Activated naive CD8-positive, alpha-beta T cell treated with anti-CD3 and anti-CD28 coated beads, Interleukin-2, amount 50 U/mL, for 24 hours (primary cell): ENCODE measurements at regions not wholly inside any gene's neighbourhood (a gene's known extent, or its start where the extent isn't known, plus 50 kb on each side); places are given as distances from the start of the nearest gene placed in this dataset.
"Not testable (repeated sequence)": the region's sequence is repeated elsewhere in the genome, so short reads cannot be mapped to it uniquely, and the experiment has no call there.

Source experiments
- ATAC-seq: fragments of 150-1000 bp; cut with Tn5 transposase; one replicate; pipeline ENCODE4 v1.10.0; 2021
- DNase-seq: peaks from one replicate; pipeline ENCODE4 v3.0.0; 2021
- H3K27ac Mint-ChIP-seq: one replicate; pipeline ENCODE4 v1.8.0; 2021; ENCODE audit warnings: mild to moderate bottlenecking, mixed read lengths
- H3K27me3 Mint-ChIP-seq: one replicate; pipeline ENCODE4 v1.8.0; 2021; ENCODE audit warnings: mixed read lengths
- H3K36me3 Mint-ChIP-seq: one replicate; pipeline ENCODE4 v1.8.0; 2021; ENCODE audit warnings: low read depth, mixed read lengths
- H3K4me1 Mint-ChIP-seq: one replicate; pipeline ENCODE4 v1.8.0; 2021; ENCODE audit warnings: mixed read lengths
- H3K4me3 Mint-ChIP-seq: one replicate; pipeline ENCODE4 v1.8.0; 2021; ENCODE audit warnings: mild to moderate bottlenecking, moderate library complexity, mixed read lengths
- H3K9me3 Mint-ChIP-seq: one replicate; pipeline ENCODE4 v1.8.0; 2021; ENCODE audit warnings: mixed read lengths

DNA sequence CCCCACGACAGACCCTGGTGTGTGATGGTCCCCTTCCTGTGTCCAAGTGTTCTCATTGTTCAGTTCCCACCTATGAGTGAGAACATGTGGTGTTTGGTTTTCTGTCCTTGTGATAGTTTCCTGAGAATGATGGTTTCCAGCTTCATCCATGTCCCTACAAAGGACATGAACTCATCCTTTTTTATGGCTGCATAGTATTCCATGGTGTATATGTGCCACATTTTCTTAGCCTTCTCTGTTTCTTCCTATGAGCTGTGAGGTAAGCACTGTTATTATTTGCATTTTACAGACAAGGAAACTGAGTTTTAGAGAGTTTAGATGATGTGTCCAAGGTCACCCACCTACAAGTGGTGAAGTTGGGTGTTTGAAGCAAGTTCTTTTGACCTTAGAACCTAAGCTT, 51.1 kb upstream of the BNC1 start:
- DNase-seq, H3K4me1 Mint-ChIP-seq, H3K27me3 Mint-ChIP-seq, H3K27ac Mint-ChIP-seq, ATAC-seq, H3K4me3 Mint-ChIP-seq, H3K36me3 Mint-ChIP-seq, H3K9me3 Mint-ChIP-seq: not testable (repeated sequence)

DNA sequence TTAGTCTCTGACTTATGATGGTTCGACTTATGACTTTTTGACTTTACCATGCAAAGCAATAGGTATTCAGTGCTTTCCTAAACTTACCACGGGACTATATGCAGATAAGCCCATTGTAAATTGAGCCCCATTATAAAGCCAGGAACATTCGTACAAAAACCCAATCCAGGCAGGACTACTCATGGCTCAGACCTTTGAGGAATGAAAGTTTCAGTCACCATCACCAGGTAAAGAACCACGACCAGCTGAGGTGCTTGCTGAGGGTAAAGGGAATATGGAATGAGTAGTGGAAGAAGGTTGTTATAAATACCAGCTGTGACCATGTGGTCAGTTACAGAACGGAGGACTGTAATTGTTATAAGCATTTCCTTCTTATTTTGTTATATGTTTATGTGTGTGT, 54.9 kb upstream of the BNC1 start:
- H3K36me3 Mint-ChIP-seq: no peaks in the 10 kb centered on the region
- no peak overlapping the region for H3K27ac Mint-ChIP-seq
- H3K27me3 Mint-ChIP-seq: peaks cover 9% of the 10 kb centered on the region
- H3K4me3 Mint-ChIP-seq: no peak overlapping the region
- no peak for ATAC-seq
- no peak for DNase-seq
- peaks cover 4% of the 10 kb centered on the region for H3K9me3 Mint-ChIP-seq
- no peaks in the 10 kb centered on the region for H3K4me1 Mint-ChIP-seq

DNA sequence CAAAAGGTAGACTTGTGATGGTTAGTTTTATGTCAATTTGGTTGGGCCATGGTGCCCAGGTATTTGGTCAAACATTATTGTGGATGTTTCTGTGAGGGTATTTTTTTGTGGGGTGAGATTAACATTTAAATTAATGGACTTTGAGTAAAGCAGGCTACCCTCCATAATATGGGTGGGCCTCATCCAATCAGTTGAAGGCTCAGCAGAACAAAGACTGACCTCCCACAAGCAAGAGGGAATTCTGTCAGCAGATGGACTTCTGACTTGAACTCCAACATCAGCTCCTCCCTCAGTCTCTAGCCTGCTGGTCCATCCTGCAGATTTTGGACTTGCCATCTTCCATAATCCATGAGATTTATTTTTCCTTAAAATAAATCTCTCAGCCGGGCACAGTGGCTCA, 55.6 kb upstream of the BNC1 start:
- no peaks in the 10 kb centered on the region for H3K4me1 Mint-ChIP-seq
- H3K27ac Mint-ChIP-seq: no peak overlapping the region
- no peak overlapping the region for H3K4me3 Mint-ChIP-seq

GRCh38 chr15:83346342-83346741, 61.9 kb upstream of the BNC1 start:
- Mint-ChIP-seq H3K9me3 (no peaks in the 10 kb centered on the region), H3K4me1 (no peaks in the 10 kb centered on the region), H3K27me3 (peaks cover 19% of the 10 kb centered on the region), H3K36me3 (no peaks in the 10 kb centered on the region), H3K4me3 (no peak overlapping the region), H3K27ac (no peak overlapping the region)
- ATAC-seq: no peak
- no peak for DNase-seq

More for the DNA sequence above, 55.6 kb upstream of the BNC1 start:
- Mint-ChIP-seq H3K27me3 (peaks cover 7% of the 10 kb centered on the region), H3K36me3 (no peaks in the 10 kb centered on the region), H3K9me3 (peaks cover 4% of the 10 kb centered on the region)
- ATAC-seq: no peak
- no peak for DNase-seq

GRCh38 chr15:83352119-83352518, 67.7 kb upstream of the BNC1 start:
- Mint-ChIP-seq H3K4me1 (no peaks in the 10 kb centered on the region), H3K36me3 (no peaks in the 10 kb centered on the region), H3K9me3 (no peaks in the 10 kb centered on the region), H3K4me3 (no peak overlapping the region), H3K27me3 (peaks cover 14% of the 10 kb centered on the region), H3K27ac (no peak overlapping the region)
- DNase-seq: no peak
- no peak for ATAC-seq

DNA sequence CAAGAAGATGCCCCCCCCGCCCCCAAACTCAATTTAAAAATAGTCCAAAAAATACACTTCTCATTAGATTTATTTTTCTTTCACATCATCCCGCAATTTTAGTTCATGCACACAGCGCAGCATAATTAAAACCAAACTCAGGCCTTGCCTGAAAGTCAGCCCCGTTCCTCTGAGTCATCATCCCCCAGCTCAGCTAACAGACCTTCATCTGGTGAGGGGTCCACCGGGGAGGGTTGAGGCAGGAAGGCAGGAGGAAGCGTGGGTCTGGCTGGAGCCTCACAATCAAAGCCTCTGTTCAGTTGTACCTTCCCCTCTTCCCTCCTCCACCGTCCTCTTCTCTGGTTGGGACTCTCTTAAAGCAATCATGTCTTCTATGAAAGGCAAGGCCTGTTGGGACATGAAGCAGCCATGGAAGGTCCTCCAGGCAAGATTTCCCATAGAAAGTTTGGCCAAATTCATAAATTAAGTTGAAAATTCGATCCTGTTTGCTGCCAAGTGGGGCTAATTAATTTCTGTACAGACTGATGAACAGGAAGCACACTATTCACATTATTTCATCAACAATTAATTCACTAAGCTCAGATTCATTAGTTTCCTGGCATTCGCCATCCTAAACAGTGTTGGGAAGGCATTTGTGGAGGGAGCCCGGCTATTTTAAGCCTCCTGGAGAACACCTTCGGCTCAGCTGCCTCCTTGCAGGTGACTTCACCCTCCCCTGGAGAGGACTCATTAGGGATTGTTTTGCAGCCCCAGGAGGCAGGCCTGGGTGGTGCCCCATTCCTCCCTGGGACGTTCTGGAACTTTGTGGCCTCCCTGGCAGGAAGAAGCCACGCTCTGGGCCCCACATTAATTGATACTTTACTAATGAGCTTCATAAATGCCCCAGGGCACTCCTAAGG, 72.3 kb upstream of the BNC1 start:
- peaks cover 7% of the 10 kb centered on the region for H3K27me3 Mint-ChIP-seq
- H3K36me3 Mint-ChIP-seq: no peaks in the 10 kb centered on the region
- H3K9me3 Mint-ChIP-seq: no peaks in the 10 kb centered on the region
- no peaks in the 10 kb centered on the region for H3K4me1 Mint-ChIP-seq
- no peak overlapping the region for H3K27ac Mint-ChIP-seq
- DNase-seq: no peak
- H3K4me3 Mint-ChIP-seq: no peak overlapping the region
- ATAC-seq: no peak

GRCh38 chr15:83358972-83359564, 74.6 kb upstream of the BNC1 start:
- no peak overlapping the region for H3K27ac Mint-ChIP-seq
- DNase-seq (no peak), ATAC-seq (no peak)
- H3K36me3 Mint-ChIP-seq: no peaks in the 10 kb centered on the region
- no peak overlapping the region for H3K4me3 Mint-ChIP-seq
- H3K9me3 Mint-ChIP-seq: no peaks in the 10 kb centered on the region
- H3K4me1 Mint-ChIP-seq: no peaks in the 10 kb centered on the region
- H3K27me3 Mint-ChIP-seq: peaks cover 24% of the 10 kb centered on the region

DNA sequence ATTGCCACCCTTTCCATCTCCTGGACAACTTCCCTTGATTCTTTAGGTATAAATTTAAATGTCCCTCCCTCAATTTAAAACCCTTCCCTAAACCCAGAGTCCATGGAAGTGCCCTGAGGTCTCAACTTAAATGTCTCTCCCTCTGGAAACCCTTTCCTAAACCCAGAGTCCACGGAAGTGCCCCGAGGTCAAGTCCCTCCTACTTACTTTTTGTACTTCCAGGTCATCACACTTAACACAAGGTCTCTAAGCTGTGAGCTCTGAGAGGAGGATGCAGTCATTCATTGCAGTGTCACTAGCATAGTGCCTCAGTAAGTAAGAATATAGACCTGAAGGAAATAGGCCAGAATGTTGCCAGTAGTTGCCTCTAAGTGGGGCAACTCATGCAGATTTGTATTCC, 78.2 kb upstream of the BNC1 start:
- Mint-ChIP-seq H3K27me3 (peaks cover 52% of the 10 kb centered on the region), H3K4me3 (no peak overlapping the region), H3K36me3 (no peaks in the 10 kb centered on the region), H3K27ac (no peak overlapping the region), H3K4me1 (peaks cover 9% of the 10 kb centered on the region), H3K9me3 (no peaks in the 10 kb centered on the region)
- DNase-seq: no peak
- no peak for ATAC-seq

DNA sequence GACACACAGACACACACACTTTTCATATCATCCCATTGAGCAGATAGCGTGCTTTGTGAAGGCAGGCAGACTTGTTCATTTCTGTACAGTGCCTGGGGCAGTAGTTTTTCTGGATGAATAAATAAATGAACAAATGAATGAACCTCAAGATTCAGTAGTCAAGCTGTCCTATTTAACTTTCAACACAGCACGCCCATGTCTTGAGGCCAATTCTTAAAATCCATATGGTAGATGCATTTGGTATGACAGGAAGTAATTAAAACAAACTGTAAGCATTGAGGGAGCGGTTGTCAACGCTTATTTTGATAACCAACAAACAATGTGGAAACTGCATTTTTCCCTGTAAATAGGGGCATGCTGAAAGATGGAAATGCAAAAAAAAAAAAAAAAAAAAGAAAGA, 80.0 kb upstream of the BNC1 start:
- DNase-seq: no peak
- ATAC-seq: no peak
- Mint-ChIP-seq H3K9me3 (no peaks in the 10 kb centered on the region), H3K36me3 (no peaks in the 10 kb centered on the region), H3K27me3 (peaks cover 57% of the 10 kb centered on the region), H3K4me1 (peaks cover 9% of the 10 kb centered on the region), H3K4me3 (no peak overlapping the region), H3K27ac (no peak overlapping the region)

GRCh38 chr15:83365370-83365938, 81.0 kb upstream of the BNC1 start:
- peaks cover 59% of the 10 kb centered on the region for H3K27me3 Mint-ChIP-seq
- no peaks in the 10 kb centered on the region for H3K36me3 Mint-ChIP-seq
- no peaks in the 10 kb centered on the region for H3K9me3 Mint-ChIP-seq
- ATAC-seq (no peak), DNase-seq (peak; percentile 25)
- no peak overlapping the region for H3K27ac Mint-ChIP-seq
- H3K4me3 Mint-ChIP-seq: peak overlapping the region; percentile 39
- peaks cover 9% of the 10 kb centered on the region for H3K4me1 Mint-ChIP-seq

DNA sequence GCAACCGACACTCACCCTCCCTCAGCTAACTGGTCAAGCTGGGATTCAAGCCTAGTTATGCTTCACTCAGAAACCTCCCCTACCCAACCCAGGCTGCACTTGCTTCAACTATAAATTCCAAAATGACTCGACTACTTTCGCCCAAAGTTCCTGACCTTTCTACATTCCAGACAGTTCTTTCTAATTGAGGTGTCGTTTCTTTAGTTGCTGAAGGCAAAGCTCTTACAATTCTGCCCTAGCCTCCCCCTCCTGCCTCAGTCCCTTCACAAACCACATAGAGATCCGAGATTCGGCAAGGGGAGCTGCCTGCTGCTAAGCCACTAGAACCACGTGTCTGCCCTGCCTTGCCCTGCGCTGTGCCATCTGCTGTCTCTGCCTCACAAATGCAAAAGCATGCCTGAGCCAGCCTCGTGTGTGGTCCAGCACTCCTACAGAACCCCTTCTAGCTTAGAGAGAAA, 74.7 kb upstream of the SH3GL3 start:
- ATAC-seq (peak; percentile 54), DNase-seq (no peak)
- Mint-ChIP-seq H3K27me3 (peaks cover 55% of the 10 kb centered on the region), H3K4me3 (no peak overlapping the region), H3K4me1 (no peaks in the 10 kb centered on the region), H3K36me3 (no peaks in the 10 kb centered on the region), H3K27ac (no peak overlapping the region), H3K9me3 (no peaks in the 10 kb centered on the region)

DNA sequence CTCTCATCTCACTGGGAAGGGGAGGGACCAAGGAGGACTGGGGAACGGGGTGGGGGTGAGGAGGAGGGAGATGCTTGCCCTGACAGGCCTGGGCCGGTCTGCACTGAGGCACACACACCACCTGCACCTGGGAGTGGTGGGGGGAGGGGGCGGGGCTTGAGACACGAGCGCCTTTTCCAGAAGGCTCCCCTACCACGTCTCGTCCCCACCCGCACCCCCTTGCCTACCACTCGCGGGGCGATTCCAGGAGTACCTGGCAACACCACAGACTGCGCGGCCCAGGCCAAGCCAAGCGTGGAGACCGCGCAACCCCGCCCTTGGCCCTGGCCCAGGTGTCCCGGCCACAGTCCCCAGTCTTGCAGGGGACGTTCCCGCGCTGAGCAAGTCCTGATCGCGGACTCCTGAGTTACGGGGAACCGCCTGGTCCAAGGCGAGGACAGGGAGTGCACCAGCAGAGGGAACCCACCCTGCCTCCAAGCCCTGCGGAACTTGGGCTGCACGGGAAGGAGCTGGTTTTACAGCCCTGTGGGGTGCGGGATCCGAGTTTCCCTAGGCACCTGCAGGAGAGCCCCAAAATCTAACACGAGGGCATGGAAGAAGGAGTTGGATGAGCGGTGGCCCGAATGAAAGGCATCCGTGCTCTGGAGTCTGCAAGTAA, 68.1 kb upstream of the SH3GL3 start:
- Mint-ChIP-seq H3K9me3 (no peaks in the 10 kb centered on the region), H3K4me3 (no peak overlapping the region), H3K4me1 (no peaks in the 10 kb centered on the region), H3K36me3 (no peaks in the 10 kb centered on the region), H3K27me3 (peaks cover 57% of the 10 kb centered on the region), H3K27ac (no peak overlapping the region)
- DNase-seq: no peak
- no peak for ATAC-seq

- ATAC-seq (no peak), DNase-seq (no peak)
- no peaks in the 10 kb centered on the region for H3K9me3 Mint-ChIP-seq
- no peaks in the 10 kb centered on the region for H3K4me1 Mint-ChIP-seq
- peaks cover 52% of the 10 kb centered on the region for H3K27me3 Mint-ChIP-seq
- no peak overlapping the region for H3K27ac Mint-ChIP-seq
- no peaks in the 10 kb centered on the region for H3K36me3 Mint-ChIP-seq
- H3K4me3 Mint-ChIP-seq: no peak overlapping the region
Measured at GRCh38 chr15:83379579-83379959, 67.6 kb upstream of the SH3GL3 start.

DNA sequence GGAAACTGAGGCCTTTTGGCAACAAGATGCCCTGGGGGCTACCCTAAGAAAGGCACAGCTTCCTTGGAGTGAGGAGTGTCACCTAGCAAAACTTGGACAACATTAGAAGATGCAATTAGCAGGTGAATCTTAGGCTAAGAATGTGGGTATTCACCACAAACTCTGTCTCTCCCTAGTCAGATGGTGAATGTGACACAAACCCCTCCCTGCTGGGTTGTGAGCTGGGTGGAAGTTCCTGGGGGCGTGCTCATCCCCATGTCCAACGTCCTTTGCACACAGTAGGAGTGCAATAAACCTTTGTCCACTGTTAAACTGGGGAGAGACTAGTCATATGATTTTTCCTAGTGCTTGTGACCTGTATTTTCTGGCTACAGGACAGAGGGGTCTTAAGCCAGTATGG, 67.1 kb upstream of the SH3GL3 start:
- H3K27me3 Mint-ChIP-seq: peaks cover 51% of the 10 kb centered on the region
- H3K36me3 Mint-ChIP-seq: no peaks in the 10 kb centered on the region
- H3K4me3 Mint-ChIP-seq: no peak overlapping the region
- no peak for ATAC-seq
- H3K27ac Mint-ChIP-seq: no peak overlapping the region
- no peaks in the 10 kb centered on the region for H3K9me3 Mint-ChIP-seq
- no peak for DNase-seq
- no peaks in the 10 kb centered on the region for H3K4me1 Mint-ChIP-seq

DNA sequence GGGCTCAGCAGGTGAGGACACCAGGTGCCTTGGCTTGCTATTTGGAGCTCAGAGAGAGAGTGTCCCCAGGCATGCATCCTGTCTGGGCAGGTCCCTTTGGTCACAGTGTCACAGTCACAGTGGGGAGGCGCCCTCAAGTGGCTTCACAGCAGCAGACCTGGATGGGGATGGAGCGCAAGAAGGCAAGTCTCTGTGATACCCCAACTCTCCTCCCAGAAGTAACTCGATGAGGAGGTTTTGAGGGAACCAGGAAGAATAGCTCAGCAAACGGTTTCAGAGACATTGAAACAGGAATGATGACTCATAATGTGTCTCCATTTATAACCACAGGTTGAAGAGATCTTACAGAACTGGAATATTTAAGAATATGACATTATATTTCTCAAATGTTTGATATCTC, 66.5 kb upstream of the SH3GL3 start:
- no peak overlapping the region for H3K27ac Mint-ChIP-seq
- peaks cover 46% of the 10 kb centered on the region for H3K27me3 Mint-ChIP-seq
- H3K4me1 Mint-ChIP-seq: no peaks in the 10 kb centered on the region
- H3K9me3 Mint-ChIP-seq: no peaks in the 10 kb centered on the region
- DNase-seq: peak; percentile 23
- H3K36me3 Mint-ChIP-seq: no peaks in the 10 kb centered on the region
- peak; percentile 61 for ATAC-seq
- no peak overlapping the region for H3K4me3 Mint-ChIP-seq
